ENCODE measurements at regions not wholly inside any gene's neighbourhood (a gene's known extent, or its start where the extent isn't known, plus 50 kb on each side); places are given as distances from the start of the nearest gene placed in this dataset.

DNA sequence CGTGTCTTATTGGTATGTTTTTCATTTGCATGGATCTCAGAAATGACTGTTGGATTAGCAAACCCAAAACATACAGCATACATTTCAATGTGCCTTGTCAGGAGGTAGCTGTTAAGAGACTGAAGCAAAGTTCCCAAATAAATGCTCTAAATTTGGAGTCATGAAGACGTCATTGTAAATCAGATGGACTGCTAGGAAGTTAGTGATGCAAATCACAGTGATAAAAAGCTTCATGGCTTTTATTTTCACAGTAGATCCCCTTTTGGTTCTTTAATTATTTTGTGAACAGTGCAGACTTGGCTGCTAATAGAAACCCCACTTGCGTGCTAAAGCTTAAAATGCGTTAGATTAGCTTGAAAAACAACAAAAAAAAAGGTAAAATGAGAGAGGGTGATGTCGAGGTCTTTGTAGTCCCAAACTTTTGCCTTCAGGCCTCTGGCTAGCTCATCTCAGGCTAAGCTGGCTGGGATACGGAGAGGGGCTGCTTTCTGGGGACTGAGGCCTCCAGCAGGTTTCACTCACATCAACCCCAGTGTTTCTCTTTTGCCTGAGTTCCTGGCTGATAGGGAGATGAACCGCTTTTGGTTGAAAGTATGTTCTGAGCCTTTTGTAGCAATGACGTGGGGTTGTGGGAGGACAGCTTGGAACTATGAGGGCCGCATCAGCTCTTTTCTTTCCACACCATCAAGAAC lies 107.1 kb upstream of the CDCA7L start:
- H3K9me3 ChIP-seq: no peaks in the 10 kb centered on the region
- TF ChIP-seq, protein P1, sequence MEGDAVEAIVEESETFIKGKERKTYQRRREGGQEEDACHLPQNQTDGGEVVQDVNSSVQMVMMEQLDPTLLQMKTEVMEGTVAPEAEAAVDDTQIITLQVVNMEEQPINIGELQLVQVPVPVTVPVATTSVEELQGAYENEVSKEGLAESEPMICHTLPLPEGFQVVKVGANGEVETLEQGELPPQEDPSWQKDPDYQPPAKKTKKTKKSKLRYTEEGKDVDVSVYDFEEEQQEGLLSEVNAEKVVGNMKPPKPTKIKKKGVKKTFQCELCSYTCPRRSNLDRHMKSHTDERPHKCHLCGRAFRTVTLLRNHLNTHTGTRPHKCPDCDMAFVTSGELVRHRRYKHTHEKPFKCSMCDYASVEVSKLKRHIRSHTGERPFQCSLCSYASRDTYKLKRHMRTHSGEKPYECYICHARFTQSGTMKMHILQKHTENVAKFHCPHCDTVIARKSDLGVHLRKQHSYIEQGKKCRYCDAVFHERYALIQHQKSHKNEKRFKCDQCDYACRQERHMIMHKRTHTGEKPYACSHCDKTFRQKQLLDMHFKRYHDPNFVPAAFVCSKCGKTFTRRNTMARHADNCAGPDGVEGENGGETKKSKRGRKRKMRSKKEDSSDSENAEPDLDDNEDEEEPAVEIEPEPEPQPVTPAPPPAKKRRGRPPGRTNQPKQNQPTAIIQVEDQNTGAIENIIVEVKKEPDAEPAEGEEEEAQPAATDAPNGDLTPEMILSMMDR (IDR thresholded peaks at IDR 0.05): no peak
- H3K36me3 ChIP-seq: no peaks in the 10 kb centered on the region
- H3K27ac ChIP-seq: no peak overlapping the region
- intact Hi-C loops (cut with DNase I; ENCODE audit: low total_unique reads): no loop called here
- H3K4me3 ChIP-seq: no peak overlapping the region
- H3K4me1 ChIP-seq: no peaks in the 10 kb centered on the region
- H3K27me3 ChIP-seq: no peaks in the 10 kb centered on the region
- DNase-seq: no peak

DNA sequence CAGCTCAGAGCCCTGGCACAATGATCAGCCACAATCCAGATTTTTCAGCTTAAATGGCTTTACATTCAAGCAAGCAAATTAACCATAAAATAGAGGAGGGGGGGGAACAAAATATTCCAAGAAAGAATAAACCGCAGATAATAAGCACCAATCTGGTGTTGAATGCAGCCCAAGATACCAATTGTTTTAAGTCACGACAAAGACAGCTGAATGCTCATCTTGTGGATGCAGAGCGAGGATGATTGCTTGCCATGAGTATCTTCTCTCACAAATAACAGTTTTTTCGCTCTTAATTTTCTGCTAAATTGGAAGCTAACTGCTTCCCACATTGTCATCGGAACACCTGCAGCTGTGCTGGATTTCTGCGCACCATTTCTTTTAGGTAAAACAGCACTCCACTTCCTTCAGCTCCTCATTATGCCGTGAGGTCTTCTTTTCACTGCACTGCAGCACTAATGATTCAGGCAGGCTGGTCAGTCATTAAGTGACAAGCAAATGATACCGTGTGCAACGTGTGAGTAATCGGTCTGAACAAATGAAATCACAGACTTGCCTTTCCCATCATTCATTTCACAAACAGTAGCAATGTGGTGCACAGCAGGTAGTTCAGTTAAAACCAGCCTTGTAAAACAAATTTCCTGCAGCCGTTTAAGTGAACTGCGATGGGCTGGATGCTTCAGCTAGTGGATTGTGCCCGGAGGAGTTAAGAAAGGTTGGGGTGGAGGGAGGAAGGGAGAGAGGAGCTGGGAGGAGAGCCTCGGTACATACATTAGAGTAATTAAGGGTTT lies 106.4 kb upstream of the CDCA7L start:
- Histone ChIP-seq H3K27ac (no peak overlapping the region), H3K36me3 (no peaks in the 10 kb centered on the region), H3K27me3 (no peaks in the 10 kb centered on the region), H3K4me3 (no peak overlapping the region), H3K9me3 (no peaks in the 10 kb centered on the region), H3K4me1 (no peaks in the 10 kb centered on the region)
- TF ChIP-seq, protein P1 (IDR thresholded peaks at IDR 0.05): no peak
- no peak for DNase-seq
- intact Hi-C loops (cut with DNase I; ENCODE audit: low total_unique reads): no loop called here

DNA sequence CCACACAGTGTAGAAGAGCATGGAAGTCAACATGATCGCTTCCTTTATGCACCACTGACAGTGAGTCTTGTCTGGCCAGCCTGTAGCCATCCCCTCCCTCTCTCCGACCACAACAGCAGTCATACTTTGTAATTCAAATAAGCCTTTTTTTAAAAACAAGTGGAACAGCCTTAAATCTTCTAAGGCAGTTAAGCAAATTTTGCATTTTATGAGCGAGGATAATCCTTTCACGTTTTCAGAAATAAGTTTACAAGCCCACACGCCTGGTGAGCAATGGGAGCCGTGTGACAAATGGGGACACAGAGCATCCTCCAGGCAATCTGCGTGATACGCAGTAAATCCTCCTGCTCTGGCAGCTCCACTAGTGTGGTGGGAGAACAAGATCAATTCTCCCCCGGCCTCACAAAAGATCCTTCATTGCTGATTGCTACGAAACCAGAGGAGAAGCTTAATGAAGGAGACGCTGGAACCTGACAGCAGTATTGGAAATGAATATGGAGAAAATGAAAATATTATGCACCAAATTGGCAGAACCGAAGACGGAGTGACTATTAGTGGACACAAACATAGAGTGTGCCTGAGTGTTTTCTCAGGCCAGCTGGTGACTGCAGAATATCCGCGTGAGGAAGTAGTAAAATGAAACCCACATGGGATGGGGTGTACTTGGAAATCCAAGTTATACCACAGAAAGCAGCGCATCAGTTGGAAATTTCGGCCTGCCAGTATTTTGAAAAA lies 104.2 kb upstream of the CDCA7L start:
- DNase-seq: no peak
- TF ChIP-seq, protein P1 (IDR thresholded peaks at IDR 0.05): no peak

DNA sequence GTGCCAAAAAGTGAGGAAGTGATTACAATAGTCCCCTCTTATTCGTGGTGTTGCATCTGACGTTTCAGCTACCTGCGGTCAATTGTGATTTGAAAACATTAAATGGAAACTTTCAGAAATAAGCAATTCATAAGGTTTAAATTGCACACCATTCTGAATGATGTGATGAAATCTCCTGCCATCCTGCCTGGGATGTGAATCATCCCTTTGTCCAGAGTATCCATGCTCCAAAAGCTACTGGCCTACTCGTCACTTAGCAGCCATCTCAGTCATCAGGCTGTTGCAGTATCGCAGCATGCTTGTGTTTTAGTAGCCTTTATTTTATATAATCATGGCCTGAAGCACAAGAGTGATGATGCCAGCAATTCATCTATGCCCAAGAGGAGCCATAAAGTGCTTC lies 97.7 kb upstream of the CDCA7L start:
- Histone ChIP-seq H3K36me3 (no peaks in the 10 kb centered on the region), H3K4me3 (no peak overlapping the region), H3K27ac (no peak overlapping the region), H3K27me3 (peaks cover 0 to 2% of the 10 kb centered on the region in 2 donors), H3K4me1 (no peaks in the 10 kb centered on the region), H3K9me3 (no peaks in the 10 kb centered on the region)
- no peak for DNase-seq
- TF ChIP-seq, protein P1 (IDR thresholded peaks at IDR 0.05): no peak
- intact Hi-C loops (cut with DNase I; ENCODE audit: low total_unique reads): no loop called here

More for the DNA sequence above, 104.2 kb upstream of the CDCA7L start:
- Histone ChIP-seq H3K4me3 (no peak overlapping the region), H3K9me3 (no peaks in the 10 kb centered on the region), H3K36me3 (no peaks in the 10 kb centered on the region), H3K4me1 (no peaks in the 10 kb centered on the region), H3K27me3 (peaks cover 0 to 2% of the 10 kb centered on the region in 2 donors), H3K27ac (no peak overlapping the region)
- intact Hi-C loops (cut with DNase I; ENCODE audit: low total_unique reads): no loop called here

DNA sequence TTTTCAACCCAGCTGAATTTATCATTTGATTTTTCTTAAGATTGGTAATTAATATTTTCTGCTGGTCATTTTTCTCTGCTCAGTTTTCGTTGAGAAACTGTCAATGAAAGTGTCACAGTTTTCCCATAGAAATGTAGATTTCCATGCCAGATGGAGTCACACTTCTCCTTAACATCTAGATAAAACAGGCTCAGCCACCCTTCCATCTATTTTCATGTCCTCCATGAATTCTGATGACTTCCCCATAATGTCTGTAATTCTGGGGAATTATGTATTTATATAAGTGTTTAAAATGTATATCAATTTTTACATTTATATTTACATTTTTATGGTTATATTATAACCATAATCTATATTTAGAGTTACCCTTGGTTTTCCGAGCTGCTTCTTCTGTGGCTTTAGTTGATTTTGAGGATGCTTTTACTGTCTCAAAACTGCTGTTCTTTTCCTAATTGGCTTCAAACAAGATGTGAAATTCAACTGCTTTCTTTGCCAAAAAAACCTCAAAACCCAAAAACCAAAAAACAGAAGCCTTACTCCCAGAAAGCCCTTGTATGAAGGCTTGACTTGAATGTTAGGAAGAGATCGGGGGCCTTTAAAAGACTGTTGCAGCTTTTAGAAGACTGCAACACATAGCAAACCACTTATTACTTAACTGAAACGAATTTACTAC lies 95.4 kb upstream of the CDCA7L start:
- Histone ChIP-seq H3K27ac (no peak overlapping the region), H3K9me3 (no peaks in the 10 kb centered on the region), H3K4me3 (no peak overlapping the region), H3K36me3 (no peaks in the 10 kb centered on the region), H3K27me3 (no peaks in the 10 kb centered on the region), H3K4me1 (no peaks in the 10 kb centered on the region)
- TF ChIP-seq, protein P1 (IDR thresholded peaks at IDR 0.05): no peak
- no peak for DNase-seq
- intact Hi-C loops (cut with DNase I; ENCODE audit: low total_unique reads): no loop called here

All from tibial artery (tissue), 4 donors.